CD4-positive, alpha-beta T cell treated with Interferon gamma for 1 hour (primary cell): ENCODE measurements at regions not wholly inside any gene's neighbourhood (a gene's known extent, or its start where the extent isn't known, plus 50 kb on each side); places are given as distances from the start of the nearest gene placed in this dataset.
"Not testable (repeated sequence)": the region's sequence is repeated elsewhere in the genome, so short reads cannot be mapped to it uniquely, and the experiment has no call there.

Experiments used
- DNase-seq: peaks from one replicate; pipeline ENCODE4 v3.0.0-alpha.2; 2020

DNA sequence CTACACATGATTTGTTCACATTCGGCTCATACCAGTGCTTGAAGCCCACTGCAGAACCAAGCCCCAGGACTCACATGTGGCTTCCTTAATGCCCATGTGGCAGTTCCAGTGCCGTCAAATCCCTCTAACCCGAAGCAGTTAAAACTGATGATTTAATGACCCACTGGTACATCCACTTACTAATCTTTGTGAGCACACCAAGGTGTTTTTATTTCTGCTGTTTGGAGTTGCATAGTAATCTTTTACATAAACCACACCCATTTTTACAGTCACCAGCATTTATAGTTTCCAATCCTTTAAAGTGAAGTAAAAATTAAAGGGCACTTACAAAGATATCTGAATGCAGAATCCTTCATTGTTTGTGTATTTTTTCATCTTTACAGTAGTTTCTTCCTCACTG, 232.0 kb downstream of the ANKRD60 start:
- no peak for DNase-seq

DNA sequence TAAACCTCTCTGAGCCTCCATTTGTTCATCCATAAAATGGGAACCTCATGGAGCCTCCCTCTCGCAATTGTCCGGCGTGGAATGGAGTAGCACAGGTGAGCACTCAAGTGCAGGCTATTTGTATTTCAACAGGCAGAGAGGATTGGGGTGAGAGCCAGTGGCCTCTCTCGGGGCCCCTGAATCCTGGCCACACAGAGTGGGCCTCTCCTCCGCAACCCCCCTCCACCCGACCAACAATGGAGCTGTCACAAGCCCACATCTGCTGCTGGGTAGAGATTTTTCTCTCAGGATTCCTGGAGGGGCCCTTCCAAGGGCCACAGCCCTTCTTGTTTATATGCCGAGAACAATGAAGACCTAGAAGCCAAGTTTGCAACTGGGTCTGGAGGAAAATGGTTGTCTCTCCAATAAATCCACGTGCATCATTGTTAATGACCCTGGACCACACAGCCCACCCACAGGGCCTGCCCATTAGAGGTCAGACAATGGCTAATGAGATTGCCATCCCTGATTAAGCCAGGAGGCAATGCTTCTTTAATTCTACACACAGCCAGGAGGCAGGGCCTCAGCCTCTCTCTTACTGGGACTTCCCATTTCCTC, 233.0 kb downstream of the ANKRD60 start:
- no peak for DNase-seq

GRCh38 chr20:57993716-57994431, 234.6 kb downstream of the ANKRD60 start:
- no peak for DNase-seq

- DNase-seq, result no peak
These were observed 237.1 kb downstream of the ANKRD60 start for GRCh38 chr20:57991211-57991881.

DNA sequence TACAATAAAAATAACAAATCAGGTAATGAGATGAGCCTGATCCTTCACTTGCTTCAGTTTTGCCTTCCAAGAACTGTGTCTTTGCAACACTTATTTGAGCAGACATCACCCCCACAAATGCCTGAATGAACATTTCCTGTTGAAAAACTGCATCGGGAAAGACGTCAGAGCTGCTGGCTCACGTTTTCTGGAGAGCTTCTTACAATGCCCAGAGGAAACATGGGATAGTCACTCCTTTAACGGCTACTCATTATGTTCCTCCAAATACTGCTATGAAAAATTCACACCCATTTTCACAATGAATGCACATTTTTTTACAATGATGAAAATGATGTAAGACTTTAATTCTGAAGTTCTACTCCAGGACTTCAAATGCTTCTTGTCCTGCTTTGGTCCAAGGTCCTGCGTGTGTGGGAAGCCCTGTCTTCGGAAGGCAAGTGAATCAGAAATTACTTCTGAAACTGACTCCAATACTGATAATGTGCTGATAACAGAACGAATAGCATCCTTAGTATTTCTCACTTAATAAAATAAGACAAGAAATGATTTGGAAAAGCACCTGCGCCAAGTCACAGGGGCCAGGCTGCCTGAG, 238.0 kb downstream of the ANKRD60 start:
- DNase-seq, result no peak

GRCh38 chr20:57988828-57989227, 239.6 kb downstream of the ANKRD60 start:
- DNase-seq, result no peak

- DNase-seq, result no peak
These were observed 240.0 kb downstream of the ANKRD60 start for GRCh38 chr20:57988422-57988821.

DNA sequence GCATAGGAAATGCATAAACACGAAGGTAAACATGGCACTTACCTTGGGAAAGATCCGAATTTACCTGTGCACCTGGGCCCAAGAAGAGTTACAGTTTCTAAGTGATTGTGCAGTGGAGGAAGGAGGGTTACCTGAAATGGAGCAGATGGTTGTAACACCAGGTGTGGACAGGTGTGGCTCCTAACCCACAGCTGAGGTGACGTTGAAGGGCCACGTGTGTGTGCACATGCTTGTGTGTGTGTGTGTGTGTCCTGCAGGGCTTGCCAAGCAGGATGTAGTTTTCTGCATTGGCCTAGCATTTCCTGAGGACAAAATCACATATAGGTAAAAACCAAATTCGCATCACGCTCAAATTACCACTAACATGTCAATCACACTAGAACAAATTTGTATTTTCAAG, 240.8 kb downstream of the ANKRD60 start:
- no peak for DNase-seq

GRCh38 chr20:57986666-57987065, 241.8 kb downstream of the ANKRD60 start:
- no peak for DNase-seq

GRCh38 chr20:57985278-57985677, 243.2 kb downstream of the ANKRD60 start:
- DNase-seq, result no peak

GRCh38 chr20:57983082-57983481, 245.4 kb downstream of the ANKRD60 start:
- DNase-seq, result no peak

GRCh38 chr20:57980506-57980905, 247.9 kb downstream of the ANKRD60 start:
- DNase-seq, result no peak

DNA sequence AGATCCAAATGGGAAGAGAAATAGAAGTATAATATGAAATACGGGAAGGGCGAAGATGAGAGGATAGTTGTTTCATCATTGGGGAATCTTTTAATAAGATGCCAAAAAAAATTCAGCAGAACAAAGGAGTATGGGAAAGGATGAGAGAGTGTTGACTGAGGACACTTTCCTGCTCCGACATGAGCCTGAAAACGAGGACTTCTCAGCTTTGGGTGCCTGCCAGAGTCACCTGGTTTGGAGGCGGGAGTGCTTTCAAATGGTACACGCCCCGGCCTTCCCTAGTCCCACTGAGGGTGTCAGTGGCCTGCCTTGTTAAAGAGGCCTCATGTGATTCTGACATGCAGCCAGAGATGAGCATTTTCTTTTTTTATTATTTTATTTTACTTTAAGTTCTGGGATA, 250.9 kb downstream of the ANKRD60 start:
- DNase-seq, result no peak

- DNase-seq, result no peak
These were observed 251.3 kb downstream of the ANKRD60 start for GRCh38 chr20:57977141-57977540.

DNA sequence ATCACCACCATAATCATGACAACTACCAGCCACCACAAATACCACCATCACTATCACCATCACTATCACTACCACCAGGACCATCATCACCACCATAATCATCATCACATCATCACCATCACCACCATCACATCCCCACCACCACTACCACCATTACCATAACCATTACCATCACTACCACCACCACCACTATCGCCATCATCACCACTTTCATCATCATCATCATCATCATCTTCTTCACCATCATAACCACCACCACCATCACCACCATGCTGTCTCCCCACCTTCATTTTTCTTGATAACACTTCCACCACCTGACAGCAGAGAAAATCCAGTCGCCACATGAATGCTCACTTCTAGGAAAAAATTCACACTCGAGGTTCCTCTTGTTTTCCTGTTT, 253.6 kb downstream of the ANKRD60 start:
- DNase-seq, result no peak

DNA sequence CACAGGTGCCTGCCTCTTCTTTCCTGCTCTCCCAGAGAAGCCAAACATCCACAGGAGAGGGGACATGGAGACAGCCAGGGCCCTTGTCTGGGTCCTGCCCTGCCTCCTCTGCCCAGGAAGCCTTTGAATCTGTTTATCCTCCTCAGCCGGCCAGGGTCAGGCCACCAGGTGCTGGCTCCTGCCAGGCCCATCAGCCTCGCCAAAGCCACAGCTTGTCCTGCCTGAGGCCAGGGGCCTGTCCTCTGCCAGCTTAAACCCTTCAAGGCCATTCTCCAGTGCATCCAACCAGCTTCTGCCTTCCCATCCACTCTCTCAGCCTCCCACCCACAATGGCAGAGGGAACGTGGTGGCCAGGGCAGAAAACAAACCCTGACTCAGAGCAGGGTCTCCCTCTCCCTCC, 254.6 kb downstream of the ANKRD60 start:
- no peak for DNase-seq

DNA sequence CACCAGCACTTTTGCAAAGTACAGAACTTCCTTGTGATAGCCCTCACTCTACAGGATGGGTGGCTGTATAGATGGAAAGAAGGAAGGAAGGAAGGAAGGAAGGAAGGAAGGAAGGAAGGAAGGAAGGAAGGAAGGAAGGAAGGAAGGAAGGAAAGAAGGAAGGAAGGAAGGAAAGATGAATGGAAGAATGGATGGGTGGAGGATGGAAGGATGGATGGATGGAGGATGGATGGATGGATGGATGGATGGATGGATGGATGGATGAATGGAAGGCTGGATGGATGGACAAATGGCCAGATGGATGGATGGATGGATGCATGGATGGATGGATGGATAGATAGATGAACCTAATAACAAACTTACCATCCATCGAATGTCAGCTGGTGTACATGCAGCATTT, 256.9 kb downstream of the ANKRD60 start:
- DNase-seq, result not testable (repeated sequence)

- no peak for DNase-seq
These were observed 257.6 kb downstream of the ANKRD60 start for GRCh38 chr20:57970856-57971255.

DNA sequence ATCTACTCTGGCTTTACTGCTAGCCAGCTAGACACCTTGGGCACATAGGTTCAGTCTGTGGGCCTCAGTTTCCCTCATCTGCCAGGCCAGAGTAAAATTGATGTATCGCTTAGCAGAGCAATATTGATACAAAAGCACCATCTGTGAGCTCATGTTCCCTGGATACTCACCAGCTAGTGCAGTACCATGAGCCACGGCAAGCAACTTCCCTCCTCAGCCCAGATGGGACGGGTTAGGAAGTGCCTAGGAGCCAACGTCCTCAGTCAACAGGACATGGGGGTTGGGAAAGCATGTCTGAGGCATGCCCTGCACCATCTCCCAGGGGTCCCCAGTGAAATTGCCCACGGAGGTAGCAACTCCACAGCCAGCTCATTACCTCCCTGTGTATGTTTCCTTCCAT, 258.3 kb downstream of the ANKRD60 start:
- no peak for DNase-seq

GRCh38 chr20:57968120-57968519, 258.3 kb upstream of the PMEPA1 start:
- no peak for DNase-seq

- no peak for DNase-seq
These were observed 257.5 kb upstream of the PMEPA1 start for GRCh38 chr20:57967364-57967763.

DNA sequence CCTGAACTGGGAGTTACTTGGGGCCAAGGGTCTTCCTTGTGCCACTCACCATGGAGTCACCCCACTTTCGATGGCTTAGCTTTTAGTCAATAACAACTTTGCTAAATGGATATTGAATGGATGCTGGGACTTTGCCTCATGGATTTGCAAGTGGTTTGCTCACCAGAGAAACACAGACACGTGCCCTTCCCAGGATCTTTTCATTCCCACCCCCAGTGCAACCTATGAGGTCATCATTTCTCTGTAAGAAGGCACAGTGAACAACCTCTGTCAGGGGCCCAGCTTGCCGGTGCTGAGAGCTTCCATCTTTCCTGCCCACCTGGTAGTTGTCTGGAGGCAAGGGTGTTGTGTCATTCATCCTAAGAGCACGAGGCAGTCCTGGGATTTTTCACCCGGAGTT, 256.8 kb upstream of the PMEPA1 start:
- no peak for DNase-seq

DNA sequence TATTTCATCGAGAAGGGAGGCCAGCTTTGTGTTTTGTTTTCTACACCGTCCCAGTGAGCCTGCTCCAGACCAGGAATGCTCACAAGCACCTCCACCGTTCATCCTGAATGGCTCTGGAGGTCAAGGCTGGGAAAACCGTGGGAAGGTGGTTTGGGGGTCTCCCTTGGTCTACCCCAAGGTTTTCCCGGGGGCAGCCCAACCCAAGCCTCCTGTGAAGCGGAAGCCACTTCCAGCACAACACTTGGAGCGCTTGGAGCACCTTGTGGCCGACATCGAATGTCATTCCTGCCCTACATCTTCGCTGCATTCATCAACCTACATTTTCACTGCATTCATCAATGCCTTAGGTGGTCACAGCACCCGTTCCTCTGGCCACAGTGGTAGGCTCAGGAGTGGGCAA, 255.6 kb upstream of the PMEPA1 start:
- DNase-seq, result no peak
